DND-41 (cell line): ENCODE measurements at regions not wholly inside any gene's neighbourhood (a gene's known extent, or its start where the extent isn't known, plus 50 kb on each side); places are given as distances from the start of the nearest gene placed in this dataset.

ENCODE experiments used
- EZH2 ChIP-seq: IDR thresholded peaks from 3 replicates; pipeline ENCODE4 v1.6.1; 2012; ENCODE audit warnings: borderline replicate concordance, low read depth, mild to moderate bottlenecking, moderate library complexity, low read length, inconsistent platforms; ENCODE audit not compliant: severe bottlenecking
- TF ChIP-seq, protein P1 (sequence below): IDR thresholded peaks from 2 replicates; pipeline ENCODE4 v1.5.1; 2012; ENCODE audit warnings: borderline replicate concordance, low read length, moderate library complexity, mild to moderate bottlenecking; ENCODE audit not compliant: poor library complexity, severe bottlenecking; ENCODE audit errors: extremely low read depth

DNA sequence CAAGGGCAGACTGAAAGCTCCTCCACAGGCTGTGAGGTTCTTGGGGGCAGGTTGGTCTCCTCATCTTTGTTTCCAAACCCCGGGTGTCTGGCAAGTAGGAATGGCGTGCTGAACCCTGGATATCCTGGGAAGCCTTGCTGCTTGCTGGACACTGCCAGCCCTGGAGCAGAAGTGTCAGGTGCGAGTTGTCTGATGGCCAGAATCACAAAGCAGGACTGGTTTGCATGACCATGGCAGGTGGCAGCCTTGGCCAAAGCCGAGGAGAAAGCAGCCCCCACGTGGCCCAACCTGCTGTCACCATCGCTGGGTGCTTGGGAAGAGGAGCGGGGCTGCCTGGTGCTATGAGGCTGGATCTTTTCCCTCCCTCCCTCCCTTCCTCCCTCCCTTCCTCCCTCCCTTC lies 309.5 kb upstream of the HS6ST1 start:
- TF ChIP-seq, protein P1, sequence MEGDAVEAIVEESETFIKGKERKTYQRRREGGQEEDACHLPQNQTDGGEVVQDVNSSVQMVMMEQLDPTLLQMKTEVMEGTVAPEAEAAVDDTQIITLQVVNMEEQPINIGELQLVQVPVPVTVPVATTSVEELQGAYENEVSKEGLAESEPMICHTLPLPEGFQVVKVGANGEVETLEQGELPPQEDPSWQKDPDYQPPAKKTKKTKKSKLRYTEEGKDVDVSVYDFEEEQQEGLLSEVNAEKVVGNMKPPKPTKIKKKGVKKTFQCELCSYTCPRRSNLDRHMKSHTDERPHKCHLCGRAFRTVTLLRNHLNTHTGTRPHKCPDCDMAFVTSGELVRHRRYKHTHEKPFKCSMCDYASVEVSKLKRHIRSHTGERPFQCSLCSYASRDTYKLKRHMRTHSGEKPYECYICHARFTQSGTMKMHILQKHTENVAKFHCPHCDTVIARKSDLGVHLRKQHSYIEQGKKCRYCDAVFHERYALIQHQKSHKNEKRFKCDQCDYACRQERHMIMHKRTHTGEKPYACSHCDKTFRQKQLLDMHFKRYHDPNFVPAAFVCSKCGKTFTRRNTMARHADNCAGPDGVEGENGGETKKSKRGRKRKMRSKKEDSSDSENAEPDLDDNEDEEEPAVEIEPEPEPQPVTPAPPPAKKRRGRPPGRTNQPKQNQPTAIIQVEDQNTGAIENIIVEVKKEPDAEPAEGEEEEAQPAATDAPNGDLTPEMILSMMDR: no peak
- no peak for TF ChIP-seq EZH2
